GM10266 (cell line): ENCODE measurements at regions not wholly inside any gene's neighbourhood (a gene's known extent, or its start where the extent isn't known, plus 50 kb on each side); places are given as distances from the start of the nearest gene placed in this dataset.

Experiments used
- DNase-seq: peaks from one replicate; pipeline ENCODE4 v3.0.0; 2012; ENCODE audit errors: extremely low spot score
- CTCF ChIP-seq: IDR thresholded peaks from 2 replicates; pipeline ENCODE4 v1.5.1; 2012; ENCODE audit warnings: mild to moderate bottlenecking, low read depth; ENCODE audit not compliant: control insufficient read depth, insufficient read depth; ENCODE audit errors: missing control alignments

- DNase-seq, result no peak
- no peak for TF ChIP-seq CTCF
Observed at GRCh38 chr20:11117808-11118528, 444.2 kb upstream of the JAG1 start.

- no peak for DNase-seq
- no peak for TF ChIP-seq CTCF
Observed at GRCh38 chr20:11118802-11119380, 445.1 kb upstream of the JAG1 start.

DNA sequence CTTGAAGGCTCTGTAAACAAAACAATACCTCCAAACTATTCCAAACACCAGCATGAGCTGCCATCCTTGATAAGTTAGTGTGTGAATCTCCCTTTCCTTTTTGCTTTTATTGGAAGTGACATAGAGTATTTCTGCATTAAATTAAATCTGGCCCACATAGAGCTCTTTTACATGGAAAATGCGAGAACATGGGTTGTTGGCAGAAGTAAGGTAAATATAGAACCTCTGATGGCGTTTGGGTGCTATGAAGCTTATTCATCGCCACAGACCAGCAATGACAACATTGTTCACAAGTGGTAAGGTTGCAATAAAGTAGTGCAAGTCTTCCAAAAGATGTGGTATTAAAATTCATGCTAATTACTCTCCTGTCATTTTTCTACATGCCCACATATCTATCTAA, 445.8 kb upstream of the JAG1 start:
- TF ChIP-seq CTCF, result no peak
- DNase-seq, result no peak

DNA sequence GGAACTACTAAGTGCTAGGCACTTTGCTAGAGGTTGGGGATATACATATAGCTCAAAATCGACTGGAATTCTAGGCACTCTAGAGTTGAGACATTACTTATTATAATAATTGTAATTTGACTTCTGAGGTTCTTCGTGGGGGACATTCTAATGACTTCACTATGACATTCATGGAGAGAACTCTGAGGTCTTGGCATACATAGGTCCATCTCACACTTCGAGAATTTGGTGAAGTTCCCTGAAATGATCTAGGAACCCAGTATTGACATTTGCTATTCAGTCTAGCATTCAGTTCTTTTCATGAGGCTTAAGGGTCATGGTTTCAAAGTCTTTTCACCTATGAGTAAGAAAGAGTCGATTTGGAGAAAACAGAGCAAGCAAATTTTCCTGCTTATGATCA, 446.6 kb upstream of the JAG1 start:
- no peak for TF ChIP-seq CTCF
- no peak for DNase-seq

DNA sequence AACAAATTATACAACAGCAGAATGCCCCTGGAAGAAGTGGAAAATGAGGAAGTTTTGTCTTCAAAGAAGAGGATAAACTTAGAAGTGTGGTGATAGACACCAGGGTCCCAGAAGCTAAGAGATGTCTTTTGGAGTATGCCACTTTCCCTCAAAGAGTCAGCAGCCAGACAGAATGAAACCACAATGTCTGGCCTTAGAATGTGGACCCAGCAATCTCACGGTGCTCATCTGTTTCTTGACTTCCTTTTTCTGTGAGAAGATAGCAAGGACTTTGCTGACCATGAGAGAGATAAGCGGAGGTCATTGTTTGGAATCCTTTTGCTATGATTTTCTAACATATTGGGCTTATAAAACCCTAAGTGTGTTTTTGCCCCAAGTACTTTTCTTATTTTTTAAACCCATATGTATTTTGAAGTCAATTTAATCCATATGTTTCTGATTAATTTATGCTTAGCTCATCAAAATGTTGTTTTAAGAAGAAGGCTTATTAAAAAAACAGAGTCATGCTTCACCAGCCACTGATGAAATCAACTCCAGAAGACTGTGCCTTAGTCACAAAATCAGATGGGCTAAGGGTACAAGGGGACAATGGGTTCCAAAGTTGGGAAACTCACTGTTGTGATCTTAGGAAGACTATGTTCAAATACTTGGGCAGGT, 451.2 kb upstream of the JAG1 start:
- no peak for TF ChIP-seq CTCF
- no peak for DNase-seq

GRCh38 chr20:11128220-11128718, 454.5 kb upstream of the JAG1 start:
- DNase-seq, result no peak

More at GRCh38 chr20:11128220-11128718, 454.5 kb upstream of the JAG1 start:
- no peak for TF ChIP-seq CTCF
